ENCODE measurements at regions not wholly inside any gene's neighbourhood (a gene's known extent, or its start where the extent isn't known, plus 50 kb on each side); places are given as distances from the start of the nearest gene placed in this dataset.
"Not testable (repeated sequence)": the region's sequence is repeated elsewhere in the genome, so short reads cannot be mapped to it uniquely, and the experiment has no call there.

GRCh38 chr21:20207335-20207734, 790.9 kb upstream of the NCAM2 start:
- no peak for DNase-seq

- no peak for DNase-seq
Observed at GRCh38 chr21:20215959-20216358, 782.2 kb upstream of the NCAM2 start.

- no peak for DNase-seq
Observed at GRCh38 chr21:20220586-20220985, 777.6 kb upstream of the NCAM2 start.

- DNase-seq, result not testable (repeated sequence)
Observed at GRCh38 chr21:20221981-20222380, 776.2 kb upstream of the NCAM2 start.

GRCh38 chr21:20236649-20237048, 761.6 kb upstream of the NCAM2 start:
- not testable (repeated sequence) for DNase-seq

- DNase-seq, result no peak
Observed at GRCh38 chr21:20249401-20249800, 748.8 kb upstream of the NCAM2 start.

GRCh38 chr21:20250337-20250736, 747.9 kb upstream of the NCAM2 start:
- DNase-seq, result no peak

GRCh38 chr21:20253261-20253660, 744.9 kb upstream of the NCAM2 start:
- no peak for DNase-seq

- no peak for DNase-seq
Observed at GRCh38 chr21:20254964-20255363, 743.2 kb upstream of the NCAM2 start.

- DNase-seq, result no peak
Observed at GRCh38 chr21:20257052-20257740, 741.0 kb upstream of the NCAM2 start.

- DNase-seq, result no peak
Observed at GRCh38 chr21:20258542-20258941, 739.7 kb upstream of the NCAM2 start.

GRCh38 chr21:20259031-20259867, 739.0 kb upstream of the NCAM2 start:
- no peak for DNase-seq

GRCh38 chr21:20260124-20260523, 738.1 kb upstream of the NCAM2 start:
- DNase-seq, result no peak

GRCh38 chr21:20261364-20261763, 736.8 kb upstream of the NCAM2 start:
- no peak for DNase-seq

GRCh38 chr21:20265707-20266440, 732.3 kb upstream of the NCAM2 start:
- no peak for DNase-seq

GRCh38 chr21:20266441-20266710, 731.8 kb upstream of the NCAM2 start:
- DNase-seq, result no peak

- no peak for DNase-seq
Observed at GRCh38 chr21:20270365-20271055, 727.7 kb upstream of the NCAM2 start.

GRCh38 chr21:20272791-20273362, 725.3 kb upstream of the NCAM2 start:
- no peak for DNase-seq

GRCh38 chr21:20276377-20276776, 721.8 kb upstream of the NCAM2 start:
- DNase-seq, result no peak

GRCh38 chr21:20276954-20277353, 721.3 kb upstream of the NCAM2 start:
- DNase-seq, result no peak

- no peak for DNase-seq
Observed at GRCh38 chr21:20283836-20284235, 714.4 kb upstream of the NCAM2 start.

GRCh38 chr21:20292280-20292679, 705.9 kb upstream of the NCAM2 start:
- no peak for DNase-seq

- DNase-seq, result not testable (repeated sequence)
Observed at GRCh38 chr21:20292854-20293253, 705.4 kb upstream of the NCAM2 start.

Data from NCI-H1092 treated with DMSO at 0.1 percent for 48 hours (cell line).